Vagina (tissue), 2 donors: ENCODE measurements at regions not wholly inside any gene's neighbourhood (a gene's known extent, or its start where the extent isn't known, plus 50 kb on each side); places are given as distances from the start of the nearest gene placed in this dataset.

Experiments used
- POLR2AphosphoS5 ChIP-seq, 2 donors: sonication (generic); formaldehyde crosslinking; IDR thresholded peaks; one replicate each; pipeline ENCODE4 v1.9.0; 2017; ENCODE audit warnings: antibody characterized with exemption in 2 of 2, mild to moderate bottlenecking in 2 of 2, low read depth in 1 of 2; ENCODE audit not compliant: insufficient read depth in 1 of 2
- TF ChIP-seq, protein P1 (sequence below), 3 experiments: fragments of 450-650 bp in 2 of 3; fragments of 200-600 bp in 1 of 3; sonication (generic) in 1 of 3; IDR thresholded peaks; one replicate each; pipeline ENCODE4 v1.5.1; 2017 to 2019; ENCODE audit warnings: antibody characterized with exemption in 3 of 3, mild to moderate bottlenecking in 2 of 3, moderate library complexity in 2 of 3

DNA sequence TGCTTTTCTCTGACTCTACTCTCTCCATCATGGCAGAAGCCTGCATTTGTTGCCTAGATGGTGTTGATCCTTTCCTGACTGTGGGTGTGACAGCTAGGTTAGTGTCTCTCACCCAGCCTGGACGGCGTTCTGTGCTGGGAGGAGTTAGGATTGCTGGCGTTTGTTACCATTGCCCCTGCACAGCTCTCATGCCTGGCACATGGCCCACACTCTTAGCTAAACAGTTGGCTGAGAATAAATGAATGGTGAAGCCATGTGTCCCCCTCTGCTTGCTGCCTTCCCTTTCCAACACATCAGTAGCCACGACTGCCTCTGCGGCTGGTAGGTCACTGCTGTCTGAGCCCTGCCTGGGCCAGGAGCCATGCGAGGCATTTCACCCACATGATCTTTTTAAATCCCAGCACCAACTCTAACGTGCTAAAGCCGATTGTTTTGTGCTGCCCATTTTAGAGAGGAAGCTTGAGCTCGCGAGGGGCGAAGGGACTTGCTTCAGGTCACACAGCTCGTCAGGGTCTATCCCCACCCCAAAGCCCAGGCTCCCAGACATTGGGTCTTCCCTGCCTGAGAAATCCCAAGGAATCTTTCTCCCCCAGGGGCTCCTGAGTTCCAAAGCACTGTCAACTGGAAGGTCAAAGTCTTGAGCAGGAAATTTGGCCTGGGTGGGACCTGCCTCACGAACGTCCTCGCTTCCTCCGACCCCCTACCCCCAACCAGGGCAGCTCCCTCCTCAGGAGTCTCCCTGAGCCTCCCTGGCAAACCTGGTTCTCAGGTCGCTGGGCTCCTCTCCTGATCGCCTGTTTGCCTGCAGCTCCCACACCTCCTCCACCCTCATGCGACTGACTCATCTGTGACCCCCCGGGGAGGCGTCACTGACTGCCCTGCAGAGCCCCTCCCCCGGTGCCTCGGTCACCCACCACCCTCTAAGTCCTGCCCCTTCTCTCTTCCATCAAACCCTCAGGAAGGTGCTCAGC is 271.7 kb upstream of the C1orf174 start:
- TF ChIP-seq, protein P1, sequence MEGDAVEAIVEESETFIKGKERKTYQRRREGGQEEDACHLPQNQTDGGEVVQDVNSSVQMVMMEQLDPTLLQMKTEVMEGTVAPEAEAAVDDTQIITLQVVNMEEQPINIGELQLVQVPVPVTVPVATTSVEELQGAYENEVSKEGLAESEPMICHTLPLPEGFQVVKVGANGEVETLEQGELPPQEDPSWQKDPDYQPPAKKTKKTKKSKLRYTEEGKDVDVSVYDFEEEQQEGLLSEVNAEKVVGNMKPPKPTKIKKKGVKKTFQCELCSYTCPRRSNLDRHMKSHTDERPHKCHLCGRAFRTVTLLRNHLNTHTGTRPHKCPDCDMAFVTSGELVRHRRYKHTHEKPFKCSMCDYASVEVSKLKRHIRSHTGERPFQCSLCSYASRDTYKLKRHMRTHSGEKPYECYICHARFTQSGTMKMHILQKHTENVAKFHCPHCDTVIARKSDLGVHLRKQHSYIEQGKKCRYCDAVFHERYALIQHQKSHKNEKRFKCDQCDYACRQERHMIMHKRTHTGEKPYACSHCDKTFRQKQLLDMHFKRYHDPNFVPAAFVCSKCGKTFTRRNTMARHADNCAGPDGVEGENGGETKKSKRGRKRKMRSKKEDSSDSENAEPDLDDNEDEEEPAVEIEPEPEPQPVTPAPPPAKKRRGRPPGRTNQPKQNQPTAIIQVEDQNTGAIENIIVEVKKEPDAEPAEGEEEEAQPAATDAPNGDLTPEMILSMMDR (IDR thresholded peaks at IDR 0.05), result no peak
- no peak for TF ChIP-seq POLR2AphosphoS5 (IDR thresholded peaks at IDR 0.05; ENCODE audit: insufficient read depth in 1 of 2, low read depth in 1 of 2)
